K562 (cell line): ENCODE measurements at regions not wholly inside any gene's neighbourhood (a gene's known extent, or its start where the extent isn't known, plus 50 kb on each side); places are given as distances from the start of the nearest gene placed in this dataset.

Source experiments
- ATAC-seq: fragments of 200-7000 bp; cut with Tn5 transposase; 3 replicates; pipeline ENCODE4 v1.9.1; 2020; ENCODE audit warnings: moderate library complexity
- BruUV-seq: library from RNA; stranded (reverse); fragments of 400-500 nt; replicated peaks from 2 replicates; lab custom pipeline; 2021; lab: Mats Ljungman, UMichigan
- CTCF ChIA-PET: fragments of 300-600 bp; formaldehyde crosslinking; extraction: SDS; loops from one replicate; lab custom pipeline; 2021; ENCODE audit warnings: low intra/inter-chr PET ratio; lab: Yijun Ruan, JAX
- POLR2A ChIA-PET: fragments of 300-600, 350-650 bp; sonication (Branson Sonifier 250); formaldehyde crosslinking; extraction: SDS; loops from one replicate; lab custom pipeline; 2021; ENCODE audit warnings: antibody characterized with exemption, inconsistent platforms; lab: Yijun Ruan, JAX
- DNase-seq, 4 experiments: peaks; one replicate each; pipeline versions ENCODE4 v3.0.0 to v3.0.0-alpha.2; 2011 to 2018; ENCODE audit warnings: low spot score in 3 of 4, mixed read lengths in 3 of 4; ENCODE audit errors: extremely low read depth in 1 of 4
- FAIRE-seq: peaks from 2 replicates; lab custom pipeline; 2011; peaks lifted over from hg19 to GRCh38; lab: Jason Lieb, UNC
- H2AFZ ChIP-seq: 2 replicates; pipeline ENCODE4 v1.6.0; 2011; ENCODE audit warnings: low read depth, low read length, control low read depth, inconsistent platforms
- H3K27ac ChIP-seq: fragments of 200-600 bp; 3 replicates; pipeline ENCODE4 v1.8.0; 2011; ENCODE audit warnings: low read depth, mild to moderate bottlenecking, control low read depth, inconsistent platforms, low read length, moderate library complexity, mixed read lengths; ENCODE audit errors: extremely low read depth
- H3K27me3 ChIP-seq, 2 experiments: fragments of 300-600 bp in 1 of 2; 2 replicates in 1 of 2; 3 replicates in 1 of 2; pipeline versions ENCODE4 v1.6.0 to v1.8.0; 2011; ENCODE audit warnings: inconsistent platforms in 2 of 2, low read length in 2 of 2, mild to moderate bottlenecking in 1 of 2, mixed read lengths in 1 of 2, moderate library complexity in 1 of 2; ENCODE audit not compliant: control insufficient read depth in 2 of 2, insufficient read depth in 2 of 2
- H3K36me3 ChIP-seq: fragments of 300-600 bp; 3 replicates; pipeline ENCODE4 v1.8.0; 2011; ENCODE audit warnings: mild to moderate bottlenecking, low read length, inconsistent platforms; ENCODE audit not compliant: control insufficient read depth, insufficient read depth
- H3K4me1 ChIP-seq, 2 experiments: fragments of 200-600 bp in 1 of 2; replicated peaks in 1 of 2; 2 replicates in 1 of 2; 3 replicates in 1 of 2; pipeline versions ENCODE4 v1.5.1 to v1.8.0; 2011; ENCODE audit warnings: inconsistent platforms in 2 of 2, low read length in 2 of 2, mild to moderate bottlenecking in 1 of 2, mixed read lengths in 1 of 2, moderate library complexity in 1 of 2; ENCODE audit not compliant: control insufficient read depth in 2 of 2, insufficient read depth in 2 of 2
- H3K4me2 ChIP-seq: 2 replicates; pipeline ENCODE4 v1.6.1; 2011; ENCODE audit warnings: low read length, control low read depth, inconsistent platforms, mixed read lengths; ENCODE audit not compliant: insufficient read depth
- H3K4me3 ChIP-seq: fragments of 200-600 bp; sonication (generic), shearing (Covaris generic); 2 replicates; pipeline ENCODE4 v1.5.1; 2016; ENCODE audit warnings: control low read depth, inconsistent platforms
- H3K79me2 ChIP-seq: fragments of 200-600 bp; 3 replicates; pipeline ENCODE4 v1.8.0; 2011; ENCODE audit warnings: low read length, inconsistent platforms; ENCODE audit not compliant: control insufficient read depth, insufficient read depth
- H3K9ac ChIP-seq, 2 experiments: 2 replicates each; pipeline versions ENCODE4 v1.6.0 to v1.6.1; 2011; ENCODE audit warnings: low read depth in 2 of 2, low read length in 2 of 2, control low read depth in 1 of 2, inconsistent platforms in 1 of 2, mild to moderate bottlenecking in 1 of 2, mixed read lengths in 1 of 2; ENCODE audit not compliant: insufficient read depth in 1 of 2
- H3K9me1 ChIP-seq: one replicate; pipeline ENCODE4 v1.6.0; 2011; ENCODE audit warnings: inconsistent platforms, mild to moderate bottlenecking, low read length, moderate library complexity; ENCODE audit not compliant: control insufficient read depth, insufficient read depth
- H3K9me3 ChIP-seq: replicated peaks from 2 replicates; pipeline ENCODE4 v1.5.1; 2011; ENCODE audit warnings: low read depth, low read length, inconsistent platforms; ENCODE audit not compliant: control insufficient read depth, insufficient read depth
- H4K20me1 ChIP-seq: replicated peaks from 2 replicates; pipeline ENCODE4 v1.6.1; 2011; ENCODE audit warnings: low read length, inconsistent platforms, mixed read lengths; ENCODE audit not compliant: control insufficient read depth, insufficient read depth
- DEAF1 ChIP-seq: fragments of 450-650 bp; formaldehyde crosslinking; IDR thresholded peaks from 2 replicates; pipeline ENCODE4 v1.4.0; 2020; ENCODE audit warnings: mild to moderate bottlenecking, moderate library complexity
- ETV6 ChIP-seq, 3 experiments: fragments of 150-350 bp in 1 of 3; sonication (generic) in 1 of 3; formaldehyde crosslinking in 1 of 3; IDR thresholded peaks; 2 replicates each; pipeline versions ENCODE4 v1.6.1 to v1.8.0; 2014 to 2022; ENCODE audit warnings: borderline replicate concordance in 2 of 3, low read depth in 2 of 3, antibody characterized with exemption in 1 of 3, low read length in 1 of 3, mild to moderate bottlenecking in 1 of 3, missing genetic modification reagents in 1 of 3
- HNRNPLL ChIP-seq: fragments of 200-400 bp; formaldehyde crosslinking; IDR thresholded peaks from 2 replicates; pipeline ENCODE4 v1.6.1; 2017; ENCODE audit warnings: low read length, low read depth, mild to moderate bottlenecking; ENCODE audit not compliant: poor library complexity, severe bottlenecking
- JUNB ChIP-seq: fragments of 450-650 bp; formaldehyde crosslinking; conservative IDR thresholded peaks from 2 replicates; pipeline ENCODE4 v1.4.0; 2020; ENCODE audit warnings: mild to moderate bottlenecking
- POLR3A ChIP-seq: IDR thresholded peaks from 2 replicates; pipeline ENCODE4 v1.6.1; 2011; ENCODE audit warnings: borderline replicate concordance, mild to moderate bottlenecking, moderate library complexity; ENCODE audit not compliant: insufficient read length, insufficient read depth; ENCODE audit errors: extremely low read depth
- PYGO2 ChIP-seq: fragments of 450-650 bp; IDR thresholded peaks from 2 replicates; pipeline ENCODE4 v1.6.1; 2016; ENCODE audit warnings: mild to moderate bottlenecking, missing genetic modification characterization, moderate library complexity, missing compliant biosample characterization
- SNIP1 ChIP-seq: fragments of 450-650 bp; IDR thresholded peaks from 2 replicates; pipeline ENCODE4 v1.7.1; 2017; ENCODE audit warnings: low read depth, mild to moderate bottlenecking
- SRSF1 ChIP-seq: fragments of 200-400 bp; formaldehyde crosslinking; IDR thresholded peaks from 2 replicates; pipeline ENCODE4 v1.6.1; 2017; ENCODE audit warnings: mild to moderate bottlenecking, low read depth, low read length, moderate library complexity
- TAF9B ChIP-seq: fragments of 450-650 bp; IDR thresholded peaks from 2 replicates; pipeline ENCODE4 v1.6.1; 2018; ENCODE audit warnings: mild to moderate bottlenecking; ENCODE audit not compliant: partially characterized antibody
- TBP ChIP-seq: optimal IDR thresholded peaks from 2 replicates; pipeline ENCODE3; 2011; ENCODE audit warnings: low read depth, low read length, improper control_type of control experiment
- ZBTB34 ChIP-seq: fragments of 250-450 bp; sonication (Bioruptor Pico); IDR thresholded peaks from 2 replicates; pipeline ENCODE4 v1.8.0; 2021; ENCODE audit warnings: mild to moderate bottlenecking, moderate library complexity
- WGBS: fragments of 100-300 bp; shearing (Covaris generic); methylation state at CpG from one replicate; pipeline ENCODE4 v1.1.6; 2016; ENCODE audit warnings: low coverage, mixed read lengths; ENCODE audit not compliant: insufficient coverage; ENCODE audit errors: missing lambda C conversion rate; 5-methylcytosine and 5-hydroxymethylcytosine counted together
- in situ Hi-C: fragments of 300-500 bp; cut with MboI; formaldehyde crosslinking; loops from 4 replicates; pipeline ENCODE4 v1.15.0; 2018; ENCODE audit warnings: inconsistent platforms, mixed read lengths
- intact Hi-C: fragments of 100-400 bp; cut with micrococcal nuclease; formaldehyde crosslinking; loops from 2 replicates; pipeline ENCODE4 v1.14.2; 2022

GRCh38 chr10:43969506-43969905 lies 320.8 kb upstream of the ZNF32 start:
- H3K9me1 ChIP-seq, result no peaks in the 10 kb centered on the region

More at GRCh38 chr10:43969506-43969905, 320.8 kb upstream of the ZNF32 start:
- H3K36me3 ChIP-seq, result no peaks in the 10 kb centered on the region
- no peak overlapping the region for H3K27ac ChIP-seq
- in situ Hi-C loops (no loop called here), intact Hi-C loops (no loop called here)
- no peaks in the 10 kb centered on the region for H3K9me3 ChIP-seq
- DNase-seq, result no peak
- H3K4me2 ChIP-seq, result no peak overlapping the region
- no peak overlapping the region; a peak in 1 of 4 replicates for H3K9ac ChIP-seq
- no TSS peak for BruUV-seq
- no peaks in the 10 kb centered on the region; the same call in 1 of the 2 replicates for H4K20me1 ChIP-seq
- 0% methylated on average over 9 of the region's 9 CpGs for WGBS
- H3K79me2 ChIP-seq, result no peaks in the 10 kb centered on the region
- no peaks in the 10 kb centered on the region for H3K4me1 ChIP-seq
- no peak overlapping the region for H3K4me3 ChIP-seq
- TF ChIP-seq JUNB (CRISPR knock-in tag) (no peak), TBP (no peak), PYGO2 (no peak), SNIP1 (no peak), ZBTB34 (CRISPR knock-in tag) (no peak), ETV6 (IDR thresholded peaks at IDR 0.05; ENCODE audit: borderline replicate concordance in 1 of 2, low read depth in 2 of 2, low read length in 1 of 2) (no peak), ETV6 (CRISPR knock-in tag; IDR thresholded peaks at IDR 0.05; ENCODE audit: borderline replicate concordance) (no peak), DEAF1 (CRISPR knock-in tag) (no peak), POLR3A (no peak), HNRNPLL (no peak), TAF9B (no peak), SRSF1 (no peak)
- TF ChIP-seq, all 486 proteins: peak for 0
- FAIRE-seq, result no peak
- CTCF ChIA-PET, result no interaction called here
- POLR2A ChIA-PET, result interaction anchor here (0.6 to 1.3 kb wide), 2 partner anchors 9 to 14 kb away, joined by 3 to 4 read pairs; no protein-coding TSS in a partner anchor
- H2AFZ ChIP-seq, result no peak overlapping the region
- no peak for ATAC-seq
- peaks cover 2 to 28% of the 10 kb centered on the region in 2 experiments; a peak in 3 of 5 replicates for H3K27me3 ChIP-seq
